Smooth muscle cell (in vitro differentiated cells): ENCODE measurements at regions not wholly inside any gene's neighbourhood (a gene's known extent, or its start where the extent isn't known, plus 50 kb on each side); places are given as distances from the start of the nearest gene placed in this dataset.

Experiments used
- DNase-seq: peaks from one replicate; lab custom pipeline; 2025; ENCODE audit not compliant: unreplicated experiment; lab: John Stamatoyannopoulos, UW
- H2AFZ ChIP-seq: fragments of 200-600 bp; sonication (generic); 2 replicates; pipeline ENCODE4 v1.6.0; 2016; ENCODE audit warnings: antibody characterized with exemption, low read depth, mild to moderate bottlenecking
- H3F3A ChIP-seq: fragments of 200-600 bp; sonication (generic); 2 replicates; pipeline ENCODE4 v1.6.0; 2017; ENCODE audit warnings: antibody characterized with exemption, low read depth
- H3K27ac ChIP-seq: fragments of 200-600 bp; sonication (generic); 2 replicates; pipeline ENCODE4 v1.5.1; 2016; ENCODE audit warnings: low read depth, mild to moderate bottlenecking
- H3K27me3 ChIP-seq: fragments of 200-600 bp; sonication (generic); 2 replicates; pipeline ENCODE4 v1.6.1; 2016; ENCODE audit warnings: low read depth, mild to moderate bottlenecking
- H3K36me3 ChIP-seq: fragments of 200-600 bp; sonication (generic); 2 replicates; pipeline ENCODE4 v1.5.1; 2016; ENCODE audit warnings: low read depth
- H3K4me1 ChIP-seq: fragments of 200-600 bp; sonication (generic); 2 replicates; pipeline ENCODE4 v1.5.1; 2016; ENCODE audit warnings: low read depth
- H3K4me2 ChIP-seq: fragments of 200-600 bp; sonication (generic); 2 replicates; pipeline ENCODE4 v1.6.0; 2016; ENCODE audit warnings: mild to moderate bottlenecking
- H3K4me3 ChIP-seq: fragments of 200-600 bp; sonication (generic); 2 replicates; pipeline ENCODE4 v1.5.1; 2016; ENCODE audit warnings: mild to moderate bottlenecking
- H3K79me2 ChIP-seq: fragments of 200-600 bp; sonication (generic); 2 replicates; pipeline ENCODE4 v1.6.0; 2016; ENCODE audit warnings: low read depth, mild to moderate bottlenecking
- H3K9ac ChIP-seq: fragments of 200-600 bp; sonication (generic); 2 replicates; pipeline ENCODE4 v1.6.0; 2016; ENCODE audit warnings: low read depth
- H3K9me3 ChIP-seq: fragments of 200-600 bp; sonication (generic); replicated peaks from 2 replicates; pipeline ENCODE4 v1.5.1; 2016; ENCODE audit warnings: low read depth
- H4K20me1 ChIP-seq: fragments of 200-600 bp; sonication (generic); 2 replicates; pipeline ENCODE4 v1.6.0; 2016; ENCODE audit warnings: low read depth
- WGBS: methylation state at CpG from one replicate; pipeline ENCODE4 v1.1.7; 2016; ENCODE audit warnings: low lambda C conversion rate; 5-methylcytosine and 5-hydroxymethylcytosine counted together
- TF ChIP-seq, protein P1 (sequence below): fragments of 200-600 bp; sonication (generic); IDR thresholded peaks from 2 replicates; pipeline ENCODE4 v1.5.1; 2017; ENCODE audit warnings: borderline replicate concordance, mild to moderate bottlenecking, antibody characterized with exemption; ENCODE audit not compliant: insufficient read depth, poor library complexity, severe bottlenecking

DNA sequence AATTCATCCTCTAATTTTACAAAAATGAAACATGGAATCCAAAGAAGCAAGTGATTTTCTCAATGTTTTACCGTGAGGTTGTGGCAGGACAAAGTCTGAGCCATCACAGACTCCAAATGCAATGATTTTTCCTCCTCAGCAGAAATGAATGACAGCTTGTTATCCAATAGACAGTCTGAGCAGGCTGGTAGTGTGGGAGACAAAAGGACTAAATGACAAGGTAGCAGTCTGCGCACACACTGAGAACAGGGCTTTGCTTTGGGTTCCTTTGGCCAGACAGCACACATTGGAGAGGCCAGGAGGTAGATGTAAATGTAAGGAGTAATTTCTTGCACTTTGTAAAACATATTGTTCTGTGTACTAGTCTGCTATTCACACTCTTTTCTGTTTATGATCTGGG, 50.3 kb upstream of the RGPD4 start:
- no peaks in the 10 kb centered on the region for H4K20me1 ChIP-seq
- no peak overlapping the region for H3K9ac ChIP-seq
- TF ChIP-seq, protein P1, sequence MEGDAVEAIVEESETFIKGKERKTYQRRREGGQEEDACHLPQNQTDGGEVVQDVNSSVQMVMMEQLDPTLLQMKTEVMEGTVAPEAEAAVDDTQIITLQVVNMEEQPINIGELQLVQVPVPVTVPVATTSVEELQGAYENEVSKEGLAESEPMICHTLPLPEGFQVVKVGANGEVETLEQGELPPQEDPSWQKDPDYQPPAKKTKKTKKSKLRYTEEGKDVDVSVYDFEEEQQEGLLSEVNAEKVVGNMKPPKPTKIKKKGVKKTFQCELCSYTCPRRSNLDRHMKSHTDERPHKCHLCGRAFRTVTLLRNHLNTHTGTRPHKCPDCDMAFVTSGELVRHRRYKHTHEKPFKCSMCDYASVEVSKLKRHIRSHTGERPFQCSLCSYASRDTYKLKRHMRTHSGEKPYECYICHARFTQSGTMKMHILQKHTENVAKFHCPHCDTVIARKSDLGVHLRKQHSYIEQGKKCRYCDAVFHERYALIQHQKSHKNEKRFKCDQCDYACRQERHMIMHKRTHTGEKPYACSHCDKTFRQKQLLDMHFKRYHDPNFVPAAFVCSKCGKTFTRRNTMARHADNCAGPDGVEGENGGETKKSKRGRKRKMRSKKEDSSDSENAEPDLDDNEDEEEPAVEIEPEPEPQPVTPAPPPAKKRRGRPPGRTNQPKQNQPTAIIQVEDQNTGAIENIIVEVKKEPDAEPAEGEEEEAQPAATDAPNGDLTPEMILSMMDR, result no peak
- H3K4me3 ChIP-seq, result no peak overlapping the region
- no peak for DNase-seq
- H3K4me1 ChIP-seq, result no peaks in the 10 kb centered on the region
- no peaks in the 10 kb centered on the region for H3F3A ChIP-seq
- H2AFZ ChIP-seq, result no peak overlapping the region
- H3K9me3 ChIP-seq, result no peaks in the 10 kb centered on the region
- no peak overlapping the region for H3K4me2 ChIP-seq
- no peak overlapping the region for H3K27ac ChIP-seq
- H3K27me3 ChIP-seq, result no peaks in the 10 kb centered on the region
- H3K36me3 ChIP-seq, result no peaks in the 10 kb centered on the region
- no peaks in the 10 kb centered on the region for H3K79me2 ChIP-seq
- WGBS, result 94% methylated on average over 2 of the region's 2 CpGs
